PFSK-1 (cell line): ENCODE measurements at regions not wholly inside any gene's neighbourhood (a gene's known extent, or its start where the extent isn't known, plus 50 kb on each side); places are given as distances from the start of the nearest gene placed in this dataset.

Source experiments
- POLR2AphosphoS5 ChIP-seq: IDR thresholded peaks from 2 replicates; pipeline ENCODE4 v1.6.1; 2012; ENCODE audit warnings: low read depth, mild to moderate bottlenecking, control low read depth, low read length, moderate library complexity
- SIN3A ChIP-seq: IDR thresholded peaks from 2 replicates; pipeline ENCODE4 v1.6.1; 2012; ENCODE audit warnings: mild to moderate bottlenecking, low read length, moderate library complexity, borderline replicate concordance; ENCODE audit not compliant: insufficient read depth
- TAF1 ChIP-seq: IDR thresholded peaks from 2 replicates; pipeline ENCODE4 v1.6.1; 2012; ENCODE audit warnings: low read length, control low read depth, borderline replicate concordance; ENCODE audit not compliant: insufficient read depth

- TF ChIP-seq TAF1 (no peak), POLR2AphosphoS5 (no peak), SIN3A (no peak)
Observed at GRCh38 chr11:24145411-24145810, 351.4 kb upstream of the LUZP2 start.
